GF-D8 (cell line): ENCODE measurements at regions not wholly inside any gene's neighbourhood (a gene's known extent, or its start where the extent isn't known, plus 50 kb on each side); places are given as distances from the start of the nearest gene placed in this dataset.

Experiments
- DNase-seq: peaks from one replicate; lab custom pipeline; 2025; lab: John Stamatoyannopoulos, UW

GRCh38 chr13:106382534-106382933, 152.9 kb downstream of the EFNB2 start:
- DNase-seq, result no peak

- DNase-seq, result no peak
These were observed 154.4 kb downstream of the EFNB2 start for GRCh38 chr13:106381091-106381490.

- no peak for DNase-seq
These were observed 157.4 kb downstream of the EFNB2 start for GRCh38 chr13:106377931-106378662.

- no peak for DNase-seq
These were observed 158.1 kb downstream of the EFNB2 start for GRCh38 chr13:106377341-106377740.

- DNase-seq, result no peak
These were observed 158.9 kb downstream of the EFNB2 start for GRCh38 chr13:106376401-106377112.

GRCh38 chr13:106375085-106375484, 160.4 kb downstream of the EFNB2 start:
- no peak for DNase-seq

GRCh38 chr13:106374631-106375030, 160.8 kb downstream of the EFNB2 start:
- no peak for DNase-seq

GRCh38 chr13:106373989-106374572, 161.4 kb downstream of the EFNB2 start:
- no peak for DNase-seq

- DNase-seq, result peak; percentile 25
These were observed 162.0 kb downstream of the EFNB2 start for GRCh38 chr13:106373304-106373988.

GRCh38 chr13:106372199-106373155, 163.0 kb downstream of the EFNB2 start:
- peak; percentile 15 for DNase-seq

GRCh38 chr13:106371024-106371423, 164.4 kb downstream of the EFNB2 start:
- no peak for DNase-seq

- no peak for DNase-seq
These were observed 165.6 kb downstream of the EFNB2 start for GRCh38 chr13:106369858-106370257.

- no peak for DNase-seq
These were observed 166.4 kb downstream of the EFNB2 start for GRCh38 chr13:106369091-106369490.

GRCh38 chr13:106367361-106367971, 168.0 kb downstream of the EFNB2 start:
- DNase-seq, result no peak

GRCh38 chr13:106362707-106363106, 172.8 kb downstream of the EFNB2 start:
- DNase-seq, result no peak

GRCh38 chr13:106361621-106362020, 173.8 kb downstream of the EFNB2 start:
- no peak for DNase-seq

- DNase-seq, result no peak
These were observed 178.3 kb downstream of the EFNB2 start for GRCh38 chr13:106357198-106357597.

GRCh38 chr13:106355866-106356265, 179.6 kb downstream of the EFNB2 start:
- DNase-seq, result no peak

GRCh38 chr13:106354961-106355360, 180.5 kb downstream of the EFNB2 start:
- DNase-seq, result no peak

- DNase-seq, result no peak
These were observed 182.6 kb downstream of the EFNB2 start for GRCh38 chr13:106352850-106353249.

- DNase-seq, result no peak
These were observed 184.2 kb downstream of the EFNB2 start for GRCh38 chr13:106351251-106351650.
